GM18519 (cell line): ENCODE measurements at regions not wholly inside any gene's neighbourhood (a gene's known extent, or its start where the extent isn't known, plus 50 kb on each side); places are given as distances from the start of the nearest gene placed in this dataset.

ENCODE experiments used
- ATAC-seq: cut with Tn5 transposase; IDR thresholded peaks from one replicate; pipeline ENCODE4 v1.9.1; 2021; ENCODE audit warnings: mild to moderate bottlenecking, moderate library complexity; ENCODE audit not compliant: unreplicated experiment, low FRiP score

DNA sequence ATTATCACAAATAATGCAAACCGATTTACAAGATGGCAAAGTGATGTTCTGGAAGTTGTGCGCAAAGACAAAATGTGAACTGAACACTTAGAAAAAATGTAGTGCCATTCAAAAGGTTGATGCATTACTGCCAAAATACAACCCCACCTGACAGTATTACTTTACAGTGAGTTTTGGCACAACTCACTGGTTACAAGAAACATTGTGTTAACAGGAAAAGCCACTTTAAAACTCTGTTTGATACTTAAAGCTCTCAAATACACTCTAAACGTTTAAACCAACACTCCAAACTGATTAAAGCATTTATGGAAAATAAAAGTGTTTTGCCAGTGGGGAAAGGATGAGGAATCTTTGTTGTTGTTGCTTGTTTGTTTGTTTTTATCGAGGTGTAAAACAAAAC, 173.4 kb upstream of the SATB2 start:
- ATAC-seq = no peak

DNA sequence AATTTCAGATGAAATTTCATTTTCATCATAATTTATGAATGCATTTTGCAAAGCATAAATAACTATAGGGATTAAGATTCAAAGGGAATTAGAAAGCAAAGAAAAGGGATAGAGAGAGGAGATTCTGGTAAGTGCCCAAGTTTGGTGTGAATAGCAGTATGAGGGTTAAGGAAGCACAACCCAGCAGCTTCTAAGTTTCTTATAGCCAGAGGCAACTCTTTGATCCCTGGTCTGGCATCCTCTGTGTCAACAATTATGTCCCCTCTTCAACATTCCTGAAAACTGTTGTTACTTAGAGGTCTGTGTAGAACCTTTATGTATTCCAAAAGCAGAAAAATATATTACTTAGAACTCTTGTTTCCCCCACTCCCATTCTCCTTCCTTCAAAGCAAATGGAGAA, 171.6 kb upstream of the SATB2 start:
- no peak for ATAC-seq

GRCh38 chr2:199627417-199627816, 169.7 kb upstream of the SATB2 start:
- ATAC-seq = no peak

DNA sequence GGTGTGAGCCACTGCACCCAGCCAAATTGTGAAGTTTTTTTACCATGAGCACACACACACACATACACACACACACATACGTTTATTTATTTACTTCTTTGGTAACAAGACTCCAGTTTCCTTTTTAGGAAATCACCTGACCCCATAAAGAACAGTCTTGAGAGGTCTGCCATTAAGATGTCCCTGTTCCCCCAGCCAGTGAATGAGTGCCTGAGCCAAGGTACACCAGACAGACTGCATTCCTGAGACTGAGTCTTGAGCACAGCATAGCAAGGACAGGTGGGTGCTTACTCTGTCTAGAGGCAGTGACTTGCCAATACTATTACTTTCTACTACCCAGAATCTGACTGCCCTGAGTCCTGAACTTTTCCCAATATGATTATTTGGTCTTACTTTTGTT, 167.2 kb upstream of the SATB2 start:
- ATAC-seq = no peak

- no peak for ATAC-seq
These were observed 154.9 kb upstream of the SATB2 start for GRCh38 chr2:199612509-199613130.

- ATAC-seq = no peak
These were observed 150.2 kb upstream of the SATB2 start for GRCh38 chr2:199607914-199608313.

DNA sequence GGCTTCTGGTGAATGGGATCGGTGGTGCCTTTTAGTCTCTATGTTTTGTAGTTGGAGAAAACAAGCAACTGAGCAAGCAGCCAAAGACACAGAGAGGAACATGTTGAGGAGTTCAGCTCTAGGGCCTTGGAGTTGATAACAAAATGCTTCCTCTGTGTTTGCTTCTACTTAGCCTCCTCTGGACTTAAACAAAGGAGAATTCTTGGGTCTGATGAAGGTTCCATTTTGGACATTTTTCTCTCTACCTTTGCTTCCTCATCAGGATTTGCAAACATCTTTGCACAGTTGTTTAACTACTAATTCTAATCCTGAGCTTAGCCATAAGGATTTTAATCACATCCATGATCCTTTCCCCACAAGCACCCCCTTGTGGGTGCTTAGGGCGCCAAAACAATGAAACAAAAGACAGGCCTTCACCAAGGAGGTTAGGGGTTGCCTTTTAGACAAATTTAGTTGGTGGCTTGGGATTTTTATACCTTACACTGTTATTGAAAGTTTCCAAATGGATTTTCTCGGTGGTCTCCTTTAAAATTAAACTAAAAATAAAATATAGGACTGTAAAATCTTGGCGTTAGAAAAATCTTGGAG, 148.5 kb upstream of the SATB2 start:
- no peak for ATAC-seq

- ATAC-seq = no peak
These were observed 146.1 kb upstream of the SATB2 start for GRCh38 chr2:199603721-199604291.

DNA sequence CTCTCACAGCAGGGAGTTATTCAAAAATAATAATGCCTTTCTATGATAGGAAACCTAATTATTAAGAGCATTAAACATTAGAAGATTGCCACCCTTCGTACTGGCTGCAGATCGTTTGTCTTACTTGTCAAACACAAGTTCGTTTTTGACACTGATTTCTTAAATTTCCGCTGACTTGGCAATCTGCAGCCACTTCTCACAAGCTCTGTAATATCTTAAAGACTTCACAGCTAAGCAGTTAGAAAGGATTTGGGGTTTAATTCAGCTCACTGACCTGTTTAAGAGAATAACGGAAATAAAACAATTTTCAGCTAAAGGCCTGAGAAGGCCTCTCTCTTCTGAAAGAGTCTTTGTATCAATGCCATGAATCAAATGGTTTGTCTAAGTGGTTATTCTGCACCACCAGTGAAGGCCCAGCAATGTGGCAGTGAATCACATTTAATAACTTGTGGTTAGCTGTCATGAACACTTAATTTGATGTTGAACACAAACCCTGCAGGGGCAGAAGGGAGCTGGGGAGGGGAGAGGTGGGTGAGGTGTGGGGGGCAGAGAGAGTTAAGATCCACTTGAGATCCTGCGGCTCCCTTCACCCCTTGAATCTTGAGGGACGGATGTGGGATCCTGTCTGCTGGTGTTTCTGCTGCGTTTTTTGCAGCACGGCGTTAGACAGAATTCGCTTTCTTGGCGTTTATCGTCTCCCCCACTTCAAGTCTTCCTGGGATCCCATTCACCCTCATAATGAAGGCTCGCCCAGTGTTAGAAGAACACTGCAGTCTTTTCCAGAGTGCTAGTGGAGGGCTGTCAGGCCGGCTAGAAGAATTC, 145.4 kb upstream of the SATB2 start:
- ATAC-seq = no peak

DNA sequence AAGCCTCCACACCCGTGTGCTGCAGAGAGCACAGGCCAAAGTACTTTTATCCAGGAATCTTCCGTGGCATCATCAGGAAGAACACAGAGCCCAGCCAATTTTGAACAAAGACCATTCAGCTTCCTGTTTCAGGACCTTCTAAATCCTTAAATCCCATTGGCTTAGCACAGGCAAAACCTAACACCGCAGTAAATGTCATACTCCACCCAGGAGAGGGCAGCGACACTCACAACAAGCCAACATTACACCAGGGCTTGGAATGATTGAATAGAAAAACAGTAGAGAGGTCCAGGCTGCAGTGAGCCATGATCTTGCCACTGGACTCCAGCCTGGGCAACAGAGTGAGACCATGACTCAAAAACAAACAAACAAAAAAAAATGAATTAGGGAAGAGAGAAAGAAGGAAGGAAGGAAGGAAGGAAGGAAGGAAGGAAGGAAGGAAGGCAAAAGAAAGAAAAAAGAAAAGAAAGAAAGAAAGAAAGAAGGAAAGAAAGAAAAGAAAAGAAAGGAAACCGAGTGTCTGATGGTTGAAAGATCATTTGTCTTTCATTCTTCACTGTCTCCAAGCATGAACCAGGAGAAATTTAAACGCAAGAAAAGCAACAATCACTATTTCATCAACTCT, 144.6 kb upstream of the SATB2 start:
- ATAC-seq = no peak

DNA sequence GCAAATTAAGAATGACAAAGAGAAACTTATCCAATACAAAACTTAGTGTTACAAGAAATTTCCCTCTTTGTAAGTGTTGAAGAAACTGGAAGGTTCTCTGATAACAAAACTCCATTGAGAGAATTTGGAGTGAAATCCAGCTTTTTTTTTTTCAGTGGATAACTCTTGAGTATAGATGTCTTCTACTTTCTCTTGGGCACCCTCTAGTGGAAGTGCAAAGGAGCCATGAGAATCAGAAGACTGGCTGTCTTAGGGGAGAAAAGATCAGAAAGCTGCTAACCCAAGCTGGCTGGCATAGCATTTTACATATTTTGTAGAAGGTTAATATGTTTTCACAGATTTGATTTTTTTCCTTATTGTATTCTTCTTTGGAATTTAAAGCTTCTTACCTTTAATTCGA, 138.8 kb upstream of the SATB2 start:
- ATAC-seq = no peak

GRCh38 chr2:199594443-199594842, 136.7 kb upstream of the SATB2 start:
- no peak for ATAC-seq

DNA sequence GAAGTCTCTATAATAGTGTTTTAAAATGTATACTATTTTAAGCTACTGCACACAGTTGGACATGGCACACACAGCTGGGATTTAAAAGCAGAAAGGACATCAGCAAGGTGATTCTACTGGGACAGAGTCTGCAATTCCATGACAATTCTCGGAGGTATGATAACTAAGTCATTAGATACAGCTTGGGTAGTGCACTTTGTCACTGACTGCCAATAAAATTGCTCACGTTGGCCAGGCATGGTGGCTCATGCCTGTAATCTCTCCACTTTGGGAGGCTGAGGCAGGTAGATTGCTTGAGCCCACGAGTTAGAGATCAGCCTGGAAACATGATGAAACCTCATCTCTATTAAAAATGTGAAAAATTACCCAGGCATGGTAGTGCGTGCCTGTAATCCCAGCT, 134.1 kb upstream of the SATB2 start:
- ATAC-seq = no peak

DNA sequence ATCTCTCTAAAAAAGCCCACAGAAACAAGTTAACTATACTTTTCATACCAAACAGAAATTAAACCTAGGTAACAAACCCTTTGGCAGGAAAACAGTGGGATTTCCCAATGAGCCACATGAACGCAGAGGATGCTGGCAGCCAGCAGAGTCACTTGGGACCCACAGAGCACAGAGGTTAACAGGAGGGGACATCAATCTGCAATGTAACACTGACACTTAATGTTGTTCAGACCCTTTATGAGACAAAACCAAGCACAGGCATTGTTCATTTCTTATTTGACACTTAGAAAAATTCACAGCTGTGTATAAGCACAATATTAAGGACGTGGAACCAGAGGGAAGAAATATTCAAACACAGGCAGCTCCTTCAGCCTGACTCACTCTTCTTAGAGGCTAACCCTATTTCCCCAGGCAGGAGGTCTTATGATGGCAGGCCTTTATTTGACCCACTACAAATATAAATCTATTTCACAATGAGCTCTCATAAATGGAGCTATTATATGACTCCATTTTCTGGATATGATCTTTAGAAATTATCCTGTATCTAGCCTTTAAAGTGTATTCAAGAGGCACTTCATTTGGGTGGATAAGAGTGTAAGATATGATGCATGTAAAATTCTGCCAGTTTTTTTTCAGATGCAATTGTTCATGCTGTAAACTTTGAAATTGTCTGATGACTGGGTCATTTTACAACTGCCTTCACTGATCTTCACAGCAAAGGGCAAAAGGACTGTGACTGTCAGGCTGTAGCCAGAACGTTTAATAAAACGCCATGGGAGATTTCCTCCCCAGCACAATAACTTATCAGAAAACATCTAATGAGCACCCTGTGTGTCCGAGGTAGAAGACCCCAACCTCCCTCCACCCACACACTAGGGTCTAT, 132.8 kb upstream of the SATB2 start:
- ATAC-seq = no peak

DNA sequence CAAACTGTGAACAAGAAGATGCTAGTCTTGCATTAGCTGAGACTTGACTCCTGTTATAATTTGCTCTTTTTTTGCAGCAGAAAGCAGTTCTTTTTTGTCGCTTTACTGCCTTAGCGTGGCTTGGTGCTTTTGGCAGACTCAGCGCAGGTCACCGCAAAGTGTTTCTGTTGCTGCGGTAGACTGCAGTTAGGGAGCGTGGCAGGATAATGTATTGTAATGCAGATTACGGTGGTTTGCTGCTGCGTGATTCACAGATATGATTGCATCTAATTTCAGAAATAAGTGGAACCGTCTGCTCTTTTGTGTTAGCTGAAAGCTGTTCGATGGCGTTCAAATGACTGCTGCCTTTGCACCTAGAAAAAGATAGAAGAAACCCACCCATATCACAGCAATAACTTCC, 131.6 kb upstream of the SATB2 start:
- no peak for ATAC-seq

DNA sequence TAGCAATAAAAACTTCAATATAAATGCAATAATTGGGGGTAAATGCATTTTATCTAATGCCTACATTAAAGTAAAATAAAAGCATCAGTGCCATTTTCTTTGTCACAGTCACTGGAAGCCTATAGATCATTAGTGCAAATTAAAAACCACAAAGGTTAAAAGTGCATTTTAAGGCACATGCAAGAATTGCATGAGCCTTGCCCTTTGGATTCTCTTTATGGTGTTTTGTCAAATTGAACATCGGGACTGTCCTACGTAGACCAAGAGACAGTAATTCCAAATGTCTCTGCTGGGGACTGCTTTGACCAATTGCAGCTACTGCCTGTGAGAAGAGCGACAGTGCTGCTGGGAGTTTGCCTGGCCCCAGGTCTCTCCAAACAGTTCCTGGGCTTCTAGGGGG, 130.3 kb upstream of the SATB2 start:
- no peak for ATAC-seq

DNA sequence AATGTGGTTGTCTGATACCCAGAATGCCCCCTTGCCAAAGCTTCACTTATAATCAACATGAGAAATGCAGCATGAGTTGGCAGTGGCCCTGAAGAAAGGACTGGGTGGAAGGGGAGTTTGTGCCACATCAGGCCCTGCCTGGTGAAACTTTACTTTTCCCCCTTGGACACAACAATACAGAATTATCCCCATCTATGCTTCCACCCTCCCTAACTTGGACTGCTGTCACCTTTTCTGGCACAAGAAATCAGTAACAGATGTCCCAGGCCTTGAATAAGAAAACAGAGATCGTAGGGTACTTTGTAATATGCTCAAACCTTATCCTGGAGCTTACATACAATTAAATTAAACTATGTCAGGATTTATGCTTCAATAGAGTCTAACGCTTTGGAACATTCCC, 128.9 kb upstream of the SATB2 start:
- ATAC-seq = no peak

DNA sequence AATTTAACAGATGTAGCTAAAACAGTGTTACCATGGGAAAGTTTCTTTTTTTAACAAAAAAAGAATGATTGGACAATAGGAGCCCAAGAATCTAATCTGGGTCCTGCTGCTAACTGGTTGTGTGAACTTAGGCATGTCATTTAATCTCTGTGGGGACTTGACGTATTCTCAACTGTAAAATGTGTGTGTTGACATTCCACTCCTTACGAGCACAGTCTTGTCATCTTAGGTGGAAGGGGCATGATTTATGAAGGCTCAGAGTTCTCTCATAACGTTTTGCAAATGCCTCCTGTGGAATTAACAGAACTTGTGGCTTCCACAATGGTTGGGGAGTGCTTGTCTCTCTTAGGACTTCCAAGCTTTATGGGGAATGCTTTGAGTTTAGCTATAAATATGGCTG, 125.9 kb upstream of the SATB2 start:
- no peak for ATAC-seq

DNA sequence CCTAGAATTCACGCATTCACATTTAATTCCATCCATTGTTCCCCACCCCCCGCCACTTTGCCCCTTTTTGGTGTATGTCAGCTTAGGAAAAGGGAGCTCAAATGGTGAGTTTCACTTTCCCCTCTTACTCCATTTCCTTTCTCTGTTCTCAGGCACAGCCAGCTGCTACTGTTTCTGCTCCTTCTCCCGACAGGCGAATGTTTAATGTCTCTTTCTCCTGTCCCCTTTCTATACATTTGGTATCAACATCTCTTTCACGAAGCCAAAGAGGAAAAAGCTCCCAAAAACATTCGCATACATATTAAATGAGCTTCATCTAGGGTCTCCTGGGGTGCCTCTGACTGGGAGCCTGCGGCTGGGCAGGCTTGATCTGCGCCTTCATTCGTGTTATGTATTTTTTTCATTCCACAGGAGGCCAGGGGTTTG, 124.2 kb upstream of the SATB2 start:
- ATAC-seq = no peak

- ATAC-seq = no peak
These were observed 123.7 kb upstream of the SATB2 start for GRCh38 chr2:199581408-199581807.
